ENCODE measurements at regions not wholly inside any gene's neighbourhood (a gene's known extent, or its start where the extent isn't known, plus 50 kb on each side); places are given as distances from the start of the nearest gene placed in this dataset.
"Not testable (repeated sequence)": the region's sequence is repeated elsewhere in the genome, so short reads cannot be mapped to it uniquely, and the experiment has no call there.

GRCh38 chr5:97501965-97502305, 318.9 kb upstream of the RIOK2 start:
- DNase-seq = no peak
- Mint-ChIP-seq H3K9me3 (ENCODE audit: low read depth, unreplicated experiment) (no peaks in the 10 kb centered on the region), H3K4me3 (ENCODE audit: low read depth, unreplicated experiment) (no peak overlapping the region), H3K4me1 (ENCODE audit: low read depth, unreplicated experiment) (no peaks in the 10 kb centered on the region), H3K27ac (ENCODE audit: unreplicated experiment) (no peak overlapping the region), H3K36me3 (ENCODE audit: insufficient read depth, unreplicated experiment) (no peaks in the 10 kb centered on the region), H3K27me3 (ENCODE audit: unreplicated experiment) (no peaks in the 10 kb centered on the region)
- CTCF ChIA-PET = no interaction called here
- TF ChIP-seq, protein P1, sequence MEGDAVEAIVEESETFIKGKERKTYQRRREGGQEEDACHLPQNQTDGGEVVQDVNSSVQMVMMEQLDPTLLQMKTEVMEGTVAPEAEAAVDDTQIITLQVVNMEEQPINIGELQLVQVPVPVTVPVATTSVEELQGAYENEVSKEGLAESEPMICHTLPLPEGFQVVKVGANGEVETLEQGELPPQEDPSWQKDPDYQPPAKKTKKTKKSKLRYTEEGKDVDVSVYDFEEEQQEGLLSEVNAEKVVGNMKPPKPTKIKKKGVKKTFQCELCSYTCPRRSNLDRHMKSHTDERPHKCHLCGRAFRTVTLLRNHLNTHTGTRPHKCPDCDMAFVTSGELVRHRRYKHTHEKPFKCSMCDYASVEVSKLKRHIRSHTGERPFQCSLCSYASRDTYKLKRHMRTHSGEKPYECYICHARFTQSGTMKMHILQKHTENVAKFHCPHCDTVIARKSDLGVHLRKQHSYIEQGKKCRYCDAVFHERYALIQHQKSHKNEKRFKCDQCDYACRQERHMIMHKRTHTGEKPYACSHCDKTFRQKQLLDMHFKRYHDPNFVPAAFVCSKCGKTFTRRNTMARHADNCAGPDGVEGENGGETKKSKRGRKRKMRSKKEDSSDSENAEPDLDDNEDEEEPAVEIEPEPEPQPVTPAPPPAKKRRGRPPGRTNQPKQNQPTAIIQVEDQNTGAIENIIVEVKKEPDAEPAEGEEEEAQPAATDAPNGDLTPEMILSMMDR (IDR thresholded peaks at IDR 0.05; ENCODE audit: unreplicated experiment) = no peak
- intact Hi-C loops (cut with micrococcal nuclease; ENCODE audit: unreplicated experiment) = no loop called here
- no TSS peak for BruUV-seq (replicated peaks)

GRCh38 chr5:97508864-97509263, 325.8 kb upstream of the RIOK2 start:
- CTCF ChIA-PET = no interaction called here

DNA sequence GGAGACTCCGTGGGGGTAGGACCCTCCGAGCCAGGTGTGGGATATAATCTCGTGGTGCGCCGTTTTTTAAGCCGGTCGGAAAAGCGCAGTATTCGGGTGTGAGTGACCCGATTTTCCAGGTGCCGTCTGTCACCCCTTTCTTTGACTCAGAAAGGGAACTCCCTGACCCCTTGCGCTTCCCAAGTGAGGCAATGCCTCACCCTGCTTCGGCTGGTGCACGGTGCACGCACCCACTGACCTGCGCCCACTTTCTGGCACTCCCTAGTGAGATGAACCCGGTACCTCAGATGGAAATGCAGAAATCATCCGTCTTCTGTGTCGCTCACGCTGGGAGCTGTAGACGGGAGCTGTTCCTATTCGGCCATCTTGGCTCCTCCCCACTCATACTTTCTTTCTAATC, 336.5 kb upstream of the RIOK2 start:
- BruUV-seq (replicated peaks); H3K27me3 Mint-ChIP-seq (ENCODE audit: unreplicated experiment); H3K4me1 Mint-ChIP-seq (ENCODE audit: low read depth, unreplicated experiment); CTCF ChIA-PET; H3K27ac Mint-ChIP-seq (ENCODE audit: unreplicated experiment); H3K36me3 Mint-ChIP-seq (ENCODE audit: insufficient read depth, unreplicated experiment); DNase-seq; intact Hi-C loops (cut with micrococcal nuclease; ENCODE audit: unreplicated experiment); H3K4me3 Mint-ChIP-seq (ENCODE audit: low read depth, unreplicated experiment); H3K9me3 Mint-ChIP-seq (ENCODE audit: low read depth, unreplicated experiment): not testable (repeated sequence)

More at GRCh38 chr5:97508864-97509263, 325.8 kb upstream of the RIOK2 start:
- Mint-ChIP-seq H3K36me3 (ENCODE audit: insufficient read depth, unreplicated experiment) (no peaks in the 10 kb centered on the region), H3K9me3 (ENCODE audit: low read depth, unreplicated experiment) (peaks cover 2% of the 10 kb centered on the region), H3K27ac (ENCODE audit: unreplicated experiment) (no peak overlapping the region), H3K4me1 (ENCODE audit: low read depth, unreplicated experiment) (no peaks in the 10 kb centered on the region), H3K27me3 (ENCODE audit: unreplicated experiment) (no peaks in the 10 kb centered on the region), H3K4me3 (ENCODE audit: low read depth, unreplicated experiment) (no peak overlapping the region)
- DNase-seq = no peak
- intact Hi-C loops (cut with micrococcal nuclease; ENCODE audit: unreplicated experiment) = no loop called here
- BruUV-seq (replicated peaks) = no TSS peak
- TF ChIP-seq, protein P1 (IDR thresholded peaks at IDR 0.05; ENCODE audit: unreplicated experiment) = no peak

- H3K4me3 Mint-ChIP-seq (ENCODE audit: low read depth, unreplicated experiment); H3K9me3 Mint-ChIP-seq (ENCODE audit: low read depth, unreplicated experiment); DNase-seq; H3K27me3 Mint-ChIP-seq (ENCODE audit: unreplicated experiment); BruUV-seq (replicated peaks); H3K36me3 Mint-ChIP-seq (ENCODE audit: insufficient read depth, unreplicated experiment); H3K27ac Mint-ChIP-seq (ENCODE audit: unreplicated experiment); H3K4me1 Mint-ChIP-seq (ENCODE audit: low read depth, unreplicated experiment); intact Hi-C loops (cut with micrococcal nuclease; ENCODE audit: unreplicated experiment): not testable (repeated sequence)
- CTCF ChIA-PET = interaction anchor here (1.2 kb wide), 1 partner anchor 11 kb away, joined by 3 read pairs; no protein-coding TSS in a partner anchor
These were observed 340.3 kb upstream of the RIOK2 start for GRCh38 chr5:97523336-97523735.

DNA sequence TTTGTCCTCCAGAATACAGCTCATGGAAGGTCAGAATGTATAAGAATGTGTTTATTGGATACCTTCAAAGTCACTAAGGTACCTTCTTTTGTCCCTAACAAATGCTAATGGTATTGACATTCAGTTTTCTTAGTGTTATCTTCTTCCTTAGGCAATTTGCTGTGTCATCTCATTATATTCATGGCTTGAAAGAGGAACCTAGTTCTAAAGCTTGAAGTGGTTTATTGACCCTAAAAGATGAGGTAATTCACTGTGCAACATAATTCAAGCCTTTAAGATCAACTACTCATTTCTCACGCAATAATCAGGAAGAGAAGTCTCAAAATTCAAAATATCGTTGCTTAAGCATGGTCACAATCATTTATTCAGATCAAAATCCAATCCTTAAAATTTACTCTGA, 342.7 kb upstream of the RIOK2 start:
- CTCF ChIA-PET = interaction anchor here (0.5 kb wide), 1 partner anchor 177 kb away, joined by 3 read pairs; no protein-coding TSS in a partner anchor
- intact Hi-C loops (cut with micrococcal nuclease; ENCODE audit: unreplicated experiment) = no loop called here
- Mint-ChIP-seq H3K27me3 (ENCODE audit: unreplicated experiment) (no peaks in the 10 kb centered on the region), H3K27ac (ENCODE audit: unreplicated experiment) (no peak overlapping the region), H3K4me3 (ENCODE audit: low read depth, unreplicated experiment) (no peak overlapping the region), H3K9me3 (ENCODE audit: low read depth, unreplicated experiment) (no peaks in the 10 kb centered on the region), H3K36me3 (ENCODE audit: insufficient read depth, unreplicated experiment) (no peaks in the 10 kb centered on the region), H3K4me1 (ENCODE audit: low read depth, unreplicated experiment) (no peaks in the 10 kb centered on the region)
- no TSS peak for BruUV-seq (replicated peaks)
- TF ChIP-seq, protein P1 (IDR thresholded peaks at IDR 0.05; ENCODE audit: unreplicated experiment) = no peak
- no peak for DNase-seq
